T-helper 22 cell (primary cell): ENCODE measurements at regions not wholly inside any gene's neighbourhood (a gene's known extent, or its start where the extent isn't known, plus 50 kb on each side); places are given as distances from the start of the nearest gene placed in this dataset.
A peak's percentile ranks its signal among the peaks of the same experiment; 100 is the strongest.

Experiments
- DNase-seq: peaks from one replicate; pipeline ENCODE4 v3.0.0-alpha.2; 2020; ENCODE audit warnings: low read depth

- DNase-seq = no peak
Measured at GRCh38 chr5:38207343-38207742, 51.0 kb upstream of the EGFLAM start.

GRCh38 chr5:38202741-38203140, 55.6 kb upstream of the EGFLAM start:
- no peak for DNase-seq

GRCh38 chr5:38200872-38201557, 57.3 kb upstream of the EGFLAM start:
- DNase-seq = no peak

- no peak for DNase-seq
Measured at GRCh38 chr5:38197118-38197517, 61.2 kb upstream of the EGFLAM start.

- peak; percentile 13 for DNase-seq
Measured at GRCh38 chr5:38193015-38193581, 65.3 kb upstream of the EGFLAM start.

GRCh38 chr5:38191693-38192092, 66.7 kb upstream of the EGFLAM start:
- no peak for DNase-seq

- no peak for DNase-seq
Measured at GRCh38 chr5:38190111-38190510, 68.2 kb upstream of the EGFLAM start.

- DNase-seq = no peak
Measured at GRCh38 chr5:38189081-38189504, 69.3 kb upstream of the EGFLAM start.

- no peak for DNase-seq
Measured at GRCh38 chr5:38188591-38188990, 69.8 kb upstream of the EGFLAM start.

- DNase-seq = no peak
Measured at GRCh38 chr5:38187532-38187931, 70.8 kb upstream of the EGFLAM start.

- no peak for DNase-seq
Measured at GRCh38 chr5:38184627-38185026, 73.7 kb upstream of the EGFLAM start.

GRCh38 chr5:38182991-38183390, 75.4 kb upstream of the EGFLAM start:
- no peak for DNase-seq

- no peak for DNase-seq
Measured at GRCh38 chr5:38168029-38168428, 90.3 kb upstream of the EGFLAM start.

- no peak for DNase-seq
Measured at GRCh38 chr5:38167562-38167996, 90.8 kb upstream of the EGFLAM start.

GRCh38 chr5:38166832-38167231, 91.5 kb upstream of the EGFLAM start:
- no peak for DNase-seq

GRCh38 chr5:38165435-38165834, 92.9 kb upstream of the EGFLAM start:
- DNase-seq = no peak

- no peak for DNase-seq
Measured at GRCh38 chr5:38164776-38165399, 93.5 kb upstream of the EGFLAM start.

GRCh38 chr5:38163636-38164237, 94.6 kb upstream of the EGFLAM start:
- DNase-seq = no peak

- no peak for DNase-seq
Measured at GRCh38 chr5:38162625-38163024, 95.7 kb upstream of the EGFLAM start.

GRCh38 chr5:38157024-38157423, 101.3 kb upstream of the EGFLAM start:
- DNase-seq = no peak

- DNase-seq = no peak
Measured at GRCh38 chr5:38154615-38155204, 103.6 kb upstream of the EGFLAM start.

GRCh38 chr5:38151878-38152277, 106.5 kb upstream of the EGFLAM start:
- no peak for DNase-seq

GRCh38 chr5:38149815-38150195, 108.6 kb upstream of the EGFLAM start:
- no peak for DNase-seq
